HepG2 (cell line): ENCODE measurements at regions not wholly inside any gene's neighbourhood (a gene's known extent, or its start where the extent isn't known, plus 50 kb on each side); places are given as distances from the start of the nearest gene placed in this dataset.
A peak's percentile ranks its signal among the peaks of the same experiment; 100 is the strongest.

Source experiments
- ATAC-seq: fragments of 200-7000 bp; cut with Tn5 transposase; 3 replicates; pipeline ENCODE4 v1.9.1; 2020; ENCODE audit warnings: mild to moderate bottlenecking, moderate library complexity
- BruUV-seq: library from RNA; stranded (reverse); fragments of 400-500 nt; replicated peaks from 2 replicates; lab custom pipeline; 2021; lab: Mats Ljungman, UMichigan
- CTCF ChIA-PET: fragments of 300-600 bp; formaldehyde crosslinking; extraction: SDS; loops from one replicate; lab custom pipeline; 2021; ENCODE audit warnings: low total read pairs, inconsistent platforms, low intra/inter-chr PET ratio; lab: Yijun Ruan, JAX
- POLR2A ChIA-PET: fragments of 350-600 bp; sonication (Branson Sonifier 250); formaldehyde crosslinking; loops from one replicate; lab custom pipeline; 2020; ENCODE audit warnings: antibody characterized with exemption, inconsistent platforms; lab: Yijun Ruan, JAX
- DNase-seq: peaks from one replicate; pipeline ENCODE4 v3.0.0-alpha.2; 2015; ENCODE audit warnings: low spot score
- FAIRE-seq: peaks from 3 replicates; lab custom pipeline; 2011; peaks lifted over from hg19 to GRCh38; lab: Jason Lieb, UNC
- H2AFZ ChIP-seq: one replicate; pipeline ENCODE4 v1.6.1; 2011; ENCODE audit warnings: low read length, inconsistent platforms
- H3K27ac ChIP-seq: fragments of 300-600 bp; 3 replicates; pipeline ENCODE4 v1.8.0; 2011; ENCODE audit warnings: mixed run types, mild to moderate bottlenecking, mixed read lengths, low read length, inconsistent platforms; ENCODE audit not compliant: insufficient read depth; ENCODE audit errors: extremely low read length
- H3K27me3 ChIP-seq, 2 experiments: fragments of 200-600 bp in 1 of 2; 2 replicates in 1 of 2; 3 replicates in 1 of 2; pipeline versions ENCODE4 v1.6.0 to v1.8.0; 2011; ENCODE audit warnings: low read length in 2 of 2, mild to moderate bottlenecking in 2 of 2, moderate library complexity in 2 of 2, inconsistent platforms in 1 of 2; ENCODE audit not compliant: insufficient read depth in 2 of 2, control insufficient read depth in 1 of 2
- H3K36me3 ChIP-seq, 2 experiments: fragments of 200-600 bp in 1 of 2; replicated peaks in 1 of 2; 2 replicates in 1 of 2; 3 replicates in 1 of 2; pipeline versions ENCODE4 v1.5.1 to v1.8.0; 2011; ENCODE audit warnings: low read length in 2 of 2, inconsistent platforms in 1 of 2; ENCODE audit not compliant: insufficient read depth in 2 of 2, control insufficient read depth in 1 of 2
- H3K4me1 ChIP-seq: 2 replicates; pipeline ENCODE4 v1.5.1; 2012; ENCODE audit warnings: low read length, inconsistent platforms; ENCODE audit not compliant: insufficient read depth
- H3K4me2 ChIP-seq: 2 replicates; pipeline ENCODE4 v1.6.0; 2011; ENCODE audit warnings: low read depth, low read length, inconsistent platforms
- H3K4me3 ChIP-seq, 3 experiments: fragments of 200-600 bp in 1 of 3; sonication (generic), shearing (Covaris generic) in 1 of 3; replicated peaks in 1 of 3; 2 replicates each; pipeline ENCODE4 v1.5.1; 2011 to 2016; ENCODE audit warnings: low read length in 3 of 3, inconsistent platforms in 2 of 3, low read depth in 2 of 3, mild to moderate bottlenecking in 2 of 3, control low read depth in 1 of 3, mixed read lengths in 1 of 3; ENCODE audit not compliant: insufficient read depth in 1 of 3
- H3K79me2 ChIP-seq: one replicate; pipeline ENCODE4 v1.6.1; 2011; ENCODE audit warnings: low read length, inconsistent platforms; ENCODE audit not compliant: insufficient read depth
- H3K9ac ChIP-seq: 2 replicates; pipeline ENCODE4 v1.6.0; 2011; ENCODE audit warnings: mild to moderate bottlenecking, low read depth, low read length, inconsistent platforms; ENCODE audit not compliant: insufficient read depth
- H3K9me3 ChIP-seq: 2 replicates; pipeline ENCODE4 v1.5.1; 2012; ENCODE audit warnings: mild to moderate bottlenecking, low read length
- H4K20me1 ChIP-seq: 2 replicates; pipeline ENCODE4 v1.6.0; 2011; ENCODE audit warnings: inconsistent platforms, mild to moderate bottlenecking, low read length, moderate library complexity; ENCODE audit not compliant: insufficient read depth
- BHLHE40 ChIP-seq: IDR thresholded peaks from 2 replicates; pipeline ENCODE4 v1.6.1; 2011; ENCODE audit warnings: low read length, improper control_type of control experiment
- DPF2 ChIP-seq: sonication (generic); formaldehyde crosslinking; IDR thresholded peaks from 2 replicates; pipeline ENCODE4 v1.4.0; 2020; ENCODE audit warnings: mild to moderate bottlenecking, low read depth, missing genetic modification reagents, borderline replicate concordance
- HMG20B ChIP-seq: conservative IDR thresholded peaks from 2 replicates; pipeline ENCODE4 v1.6.1; 2016; ENCODE audit warnings: missing genetic modification reagents, missing compliant biosample characterization
- KMT2A ChIP-seq: sonication (generic); formaldehyde crosslinking; IDR thresholded peaks from 2 replicates; pipeline ENCODE4 v1.4.0; 2020; ENCODE audit warnings: missing genetic modification reagents
- KMT2B ChIP-seq: IDR thresholded peaks from 2 replicates; pipeline ENCODE4 v1.6.1; 2016; ENCODE audit warnings: missing genetic modification reagents, missing compliant biosample characterization
- POLR2G ChIP-seq: fragments of 200-400 bp; formaldehyde crosslinking; IDR thresholded peaks from 2 replicates; pipeline ENCODE4 v1.6.1; 2018; ENCODE audit warnings: mild to moderate bottlenecking, low read depth, low read length, moderate library complexity
- SP4 ChIP-seq: sonication (generic); formaldehyde crosslinking; IDR thresholded peaks from 2 replicates; pipeline ENCODE4 v1.8.1; 2023; ENCODE audit warnings: mild to moderate bottlenecking, missing genetic modification reagents
- STAG1 ChIP-seq: sonication (generic); formaldehyde crosslinking; IDR thresholded peaks from 2 replicates; pipeline ENCODE4 v1.4.0; 2020; ENCODE audit warnings: missing genetic modification reagents
- THYN1 ChIP-seq: sonication (generic); formaldehyde crosslinking; IDR thresholded peaks from 2 replicates; pipeline ENCODE4 v1.8.1; 2023; ENCODE audit warnings: low read depth, mild to moderate bottlenecking, moderate library complexity, missing genetic modification reagents, borderline replicate concordance
- ZNF17 ChIP-seq: sonication (generic); formaldehyde crosslinking; IDR thresholded peaks from 2 replicates; pipeline ENCODE4 v1.5.0; 2020; ENCODE audit warnings: mild to moderate bottlenecking, missing genetic modification reagents
- ZNF205 ChIP-seq: IDR thresholded peaks from 2 replicates; pipeline ENCODE4 v1.6.1; 2018; ENCODE audit warnings: missing biosample characterization, missing genetic modification reagents
- ZNF253 ChIP-seq: sonication (generic); formaldehyde crosslinking; IDR thresholded peaks from 2 replicates; pipeline ENCODE4 v1.8.0; 2022; ENCODE audit warnings: mild to moderate bottlenecking, missing genetic modification reagents, borderline replicate concordance
- ZNF263 ChIP-seq: sonication (generic); formaldehyde crosslinking; IDR thresholded peaks from 2 replicates; pipeline ENCODE4 v1.4.0; 2020; ENCODE audit warnings: missing genetic modification reagents
- ZSCAN31 ChIP-seq: sonication (generic); formaldehyde crosslinking; IDR thresholded peaks from 2 replicates; pipeline ENCODE4 v1.5.0; 2020; ENCODE audit warnings: low read depth, mild to moderate bottlenecking, missing genetic modification reagents
- WGBS: methylation state at CpG from one replicate; pipeline ENCODE4 v1.1.6; 2017; ENCODE audit warnings: low lambda C conversion rate; 5-methylcytosine and 5-hydroxymethylcytosine counted together
- in situ Hi-C: cut with HindIII; loops from 2 replicates; pipeline ENCODE4 v1.10.0; 2017; ENCODE audit warnings: low pct_unique_long_range_greater_than_20kb; ENCODE audit not compliant: extremely low pct_ligation_motif_present
- intact Hi-C: fragments of 100-400 bp; cut with micrococcal nuclease; formaldehyde crosslinking; loops from one replicate; pipeline ENCODE4 v1.10.0; 2022; ENCODE audit not compliant: unreplicated experiment
- TF ChIP-seq, protein P1 (sequence below): sonication (generic); formaldehyde crosslinking; conservative IDR thresholded peaks from 2 replicates; pipeline ENCODE4 v1.4.0; 2020; ENCODE audit warnings: mild to moderate bottlenecking, missing genetic modification reagents, moderate library complexity
- TF ChIP-seq, protein P2 (sequence below), 2 experiments: sonication (generic) in 1 of 2; formaldehyde crosslinking in 1 of 2; IDR thresholded peaks; 2 replicates each; pipeline versions ENCODE4 v1.6.1 to v1.9.0; 2014 to 2022; ENCODE audit warnings: antibody characterized with exemption in 1 of 2, borderline replicate concordance in 1 of 2, inconsistent platforms in 1 of 2, low read depth in 1 of 2, missing genetic modification reagents in 1 of 2

DNA sequence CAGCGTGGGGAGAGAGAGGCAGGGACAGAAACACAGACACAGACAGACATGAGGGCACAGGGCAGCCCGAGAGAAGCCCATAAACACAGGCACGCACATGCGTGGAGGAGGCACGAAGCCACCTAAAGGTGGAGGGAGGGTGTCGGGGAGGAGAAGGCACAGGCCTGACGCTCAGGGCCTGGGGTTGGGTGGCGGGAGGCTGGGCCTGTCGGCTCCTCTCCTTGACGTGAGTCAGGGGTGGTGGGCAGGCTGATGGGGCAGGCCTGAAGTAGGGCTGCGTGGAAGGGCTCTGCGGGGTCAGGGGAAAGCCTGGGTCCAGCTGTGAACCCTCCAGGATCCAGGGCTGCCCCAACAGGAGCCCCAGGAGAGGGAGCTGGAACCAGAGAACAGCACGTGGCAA, 74.2 kb downstream of the EPHB3 start (continued):
- TF ChIP-seq, protein P1, sequence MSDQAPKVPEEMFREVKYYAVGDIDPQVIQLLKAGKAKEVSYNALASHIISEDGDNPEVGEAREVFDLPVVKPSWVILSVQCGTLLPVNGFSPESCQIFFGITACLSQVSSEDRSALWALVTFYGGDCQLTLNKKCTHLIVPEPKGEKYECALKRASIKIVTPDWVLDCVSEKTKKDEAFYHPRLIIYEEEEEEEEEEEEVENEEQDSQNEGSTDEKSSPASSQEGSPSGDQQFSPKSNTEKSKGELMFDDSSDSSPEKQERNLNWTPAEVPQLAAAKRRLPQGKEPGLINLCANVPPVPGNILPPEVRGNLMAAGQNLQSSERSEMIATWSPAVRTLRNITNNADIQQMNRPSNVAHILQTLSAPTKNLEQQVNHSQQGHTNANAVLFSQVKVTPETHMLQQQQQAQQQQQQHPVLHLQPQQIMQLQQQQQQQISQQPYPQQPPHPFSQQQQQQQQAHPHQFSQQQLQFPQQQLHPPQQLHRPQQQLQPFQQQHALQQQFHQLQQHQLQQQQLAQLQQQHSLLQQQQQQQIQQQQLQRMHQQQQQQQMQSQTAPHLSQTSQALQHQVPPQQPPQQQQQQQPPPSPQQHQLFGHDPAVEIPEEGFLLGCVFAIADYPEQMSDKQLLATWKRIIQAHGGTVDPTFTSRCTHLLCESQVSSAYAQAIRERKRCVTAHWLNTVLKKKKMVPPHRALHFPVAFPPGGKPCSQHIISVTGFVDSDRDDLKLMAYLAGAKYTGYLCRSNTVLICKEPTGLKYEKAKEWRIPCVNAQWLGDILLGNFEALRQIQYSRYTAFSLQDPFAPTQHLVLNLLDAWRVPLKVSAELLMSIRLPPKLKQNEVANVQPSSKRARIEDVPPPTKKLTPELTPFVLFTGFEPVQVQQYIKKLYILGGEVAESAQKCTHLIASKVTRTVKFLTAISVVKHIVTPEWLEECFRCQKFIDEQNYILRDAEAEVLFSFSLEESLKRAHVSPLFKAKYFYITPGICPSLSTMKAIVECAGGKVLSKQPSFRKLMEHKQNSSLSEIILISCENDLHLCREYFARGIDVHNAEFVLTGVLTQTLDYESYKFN: no peak
- TF ChIP-seq THYN1 (CRISPR knock-in tag) (no peak), ZSCAN31 (CRISPR knock-in tag) (no peak), ZNF263 (CRISPR knock-in tag) (no peak), ZNF205 (CRISPR knock-in tag) (no peak), KMT2A (CRISPR knock-in tag) (no peak), ZNF253 (CRISPR knock-in tag) (no peak)

DNA sequence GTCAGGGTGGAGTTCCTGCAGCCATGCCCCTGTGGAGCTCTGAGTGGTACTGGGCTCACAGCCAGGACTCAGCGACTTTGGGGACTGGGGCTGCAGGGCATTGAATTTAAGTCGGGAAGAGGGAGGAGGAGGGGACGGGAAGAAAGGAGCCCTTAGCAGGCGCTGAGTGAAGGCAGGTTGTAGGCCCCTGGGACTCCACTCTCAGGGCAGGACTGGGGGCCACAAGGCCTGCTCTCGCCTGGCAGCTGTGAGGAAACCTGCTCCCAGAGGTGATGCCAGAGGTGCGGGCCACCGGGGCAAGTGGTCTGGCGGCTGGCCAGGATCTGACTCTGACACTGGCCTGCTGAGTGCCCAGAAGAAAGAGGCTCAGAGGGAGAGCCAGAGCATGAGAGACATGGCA, 73.5 kb downstream of the EPHB3 start:
- Histone ChIP-seq H3K27ac (no peak overlapping the region), H3K4me2 (no peak overlapping the region), H3K9ac (no peak overlapping the region), H3K27me3 (peaks cover 5 to 77% of the 10 kb centered on the region in 2 experiments), H3K36me3 (no peaks in the 10 kb centered on the region), H2AFZ (no peak overlapping the region), H3K9me3 (no peaks in the 10 kb centered on the region), H3K79me2 (no peaks in the 10 kb centered on the region), H4K20me1 (no peaks in the 10 kb centered on the region), H3K4me1 (no peaks in the 10 kb centered on the region), H3K4me3 (no peak overlapping the region)
- ATAC-seq (peak; percentile 15; the same call in 1 of the 3 replicates), FAIRE-seq (no peak), DNase-seq (no peak)
- ChIA-PET CTCF (no interaction called here), POLR2A (no interaction called here)
- intact Hi-C loops (no loop called here), in situ Hi-C loops (no loop called here)
- WGBS: 16% methylated on average over 6 of the region's 8 CpGs
- no TSS peak for BruUV-seq
- TF ChIP-seq, protein P2, sequence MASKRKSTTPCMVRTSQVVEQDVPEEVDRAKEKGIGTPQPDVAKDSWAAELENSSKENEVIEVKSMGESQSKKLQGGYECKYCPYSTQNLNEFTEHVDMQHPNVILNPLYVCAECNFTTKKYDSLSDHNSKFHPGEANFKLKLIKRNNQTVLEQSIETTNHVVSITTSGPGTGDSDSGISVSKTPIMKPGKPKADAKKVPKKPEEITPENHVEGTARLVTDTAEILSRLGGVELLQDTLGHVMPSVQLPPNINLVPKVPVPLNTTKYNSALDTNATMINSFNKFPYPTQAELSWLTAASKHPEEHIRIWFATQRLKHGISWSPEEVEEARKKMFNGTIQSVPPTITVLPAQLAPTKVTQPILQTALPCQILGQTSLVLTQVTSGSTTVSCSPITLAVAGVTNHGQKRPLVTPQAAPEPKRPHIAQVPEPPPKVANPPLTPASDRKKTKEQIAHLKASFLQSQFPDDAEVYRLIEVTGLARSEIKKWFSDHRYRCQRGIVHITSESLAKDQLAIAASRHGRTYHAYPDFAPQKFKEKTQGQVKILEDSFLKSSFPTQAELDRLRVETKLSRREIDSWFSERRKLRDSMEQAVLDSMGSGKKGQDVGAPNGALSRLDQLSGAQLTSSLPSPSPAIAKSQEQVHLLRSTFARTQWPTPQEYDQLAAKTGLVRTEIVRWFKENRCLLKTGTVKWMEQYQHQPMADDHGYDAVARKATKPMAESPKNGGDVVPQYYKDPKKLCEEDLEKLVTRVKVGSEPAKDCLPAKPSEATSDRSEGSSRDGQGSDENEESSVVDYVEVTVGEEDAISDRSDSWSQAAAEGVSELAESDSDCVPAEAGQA (IDR thresholded peaks at IDR 0.05; ENCODE audit: low read depth): no peak
- TF ChIP-seq, protein P2 (CRISPR knock-in tag; IDR thresholded peaks at IDR 0.05; ENCODE audit: borderline replicate concordance): no peak
- no peak for TF ChIP-seq ZNF17 (CRISPR knock-in tag)
- no peak for TF ChIP-seq SP4 (CRISPR knock-in tag)
- TF ChIP-seq HMG20B (CRISPR knock-in tag): no peak
- no peak for TF ChIP-seq KMT2B (CRISPR knock-in tag)
- no peak for TF ChIP-seq DPF2 (CRISPR knock-in tag)
- no peak for TF ChIP-seq POLR2G
- no peak for TF ChIP-seq BHLHE40
- TF ChIP-seq STAG1 (CRISPR knock-in tag): no peak
